ENCODE measurements at regions not wholly inside any gene's neighbourhood (a gene's known extent, or its start where the extent isn't known, plus 50 kb on each side); places are given as distances from the start of the nearest gene placed in this dataset.

GRCh38 chr6:147621263-147621662 lies 112.8 kb downstream of the SAMD5 start:
- DNase-seq, result peak; percentile 85

- peak; percentile 65 for DNase-seq
Measured at GRCh38 chr6:147621961-147622360, 113.5 kb downstream of the SAMD5 start.

- DNase-seq, result no peak
Measured at GRCh38 chr6:147624946-147625515, 116.5 kb downstream of the SAMD5 start.

GRCh38 chr6:147625946-147626345 lies 117.5 kb downstream of the SAMD5 start:
- no peak for DNase-seq

- DNase-seq, result no peak
Measured at GRCh38 chr6:147627411-147627810, 118.9 kb downstream of the SAMD5 start.

GRCh38 chr6:147633191-147633590 lies 124.7 kb downstream of the SAMD5 start:
- no peak for DNase-seq

GRCh38 chr6:147637620-147638195 lies 129.2 kb downstream of the SAMD5 start:
- no peak for DNase-seq

GRCh38 chr6:147639279-147639678 lies 130.8 kb downstream of the SAMD5 start:
- DNase-seq, result no peak

GRCh38 chr6:147640606-147641005 lies 132.1 kb downstream of the SAMD5 start:
- DNase-seq, result no peak

- no peak for DNase-seq
Measured at GRCh38 chr6:147641511-147641910, 133.0 kb downstream of the SAMD5 start.

GRCh38 chr6:147642458-147642857 lies 134.0 kb downstream of the SAMD5 start:
- no peak for DNase-seq

GRCh38 chr6:147643341-147644200 lies 135.1 kb downstream of the SAMD5 start:
- no peak for DNase-seq

- peak; percentile 62 for DNase-seq
Measured at GRCh38 chr6:147648916-147649315, 140.4 kb downstream of the SAMD5 start.

GRCh38 chr6:147651249-147652063 lies 143.0 kb downstream of the SAMD5 start:
- DNase-seq, result peak; percentile 24

GRCh38 chr6:147653631-147654030 lies 145.1 kb downstream of the SAMD5 start:
- no peak for DNase-seq

GRCh38 chr6:147654103-147654845 lies 145.8 kb downstream of the SAMD5 start:
- DNase-seq, result no peak

GRCh38 chr6:147660334-147661311 lies 152.1 kb downstream of the SAMD5 start:
- DNase-seq, result no peak

- DNase-seq, result no peak
Measured at GRCh38 chr6:147662646-147663045, 154.2 kb downstream of the SAMD5 start.

- DNase-seq, result no peak
Measured at GRCh38 chr6:147664092-147664491, 155.6 kb downstream of the SAMD5 start.

GRCh38 chr6:147666255-147666654 lies 157.8 kb downstream of the SAMD5 start:
- DNase-seq, result no peak

- DNase-seq, result no peak
Measured at GRCh38 chr6:147667082-147667481, 158.6 kb downstream of the SAMD5 start.
